Esophagus (tissue), 2 donors: ENCODE measurements at regions not wholly inside any gene's neighbourhood (a gene's known extent, or its start where the extent isn't known, plus 50 kb on each side); places are given as distances from the start of the nearest gene placed in this dataset.
"Not testable (repeated sequence)": the region's sequence is repeated elsewhere in the genome, so short reads cannot be mapped to it uniquely, and the experiment has no call there.

Experiments
- H3K27ac ChIP-seq, 2 donors: one replicate each; pipeline ENCODE4 v1.5.1; 2013; ENCODE audit warnings: low read depth in 2 of 2, mild to moderate bottlenecking in 2 of 2, inconsistent platforms in 1 of 2, low read length in 1 of 2, moderate library complexity in 1 of 2
- H3K27me3 ChIP-seq, 2 donors: one replicate each; pipeline ENCODE4 v1.6.1; 2013; ENCODE audit warnings: low read length in 2 of 2, control low read depth in 1 of 2, mild to moderate bottlenecking in 1 of 2; ENCODE audit not compliant: insufficient read depth in 2 of 2, control insufficient read depth in 1 of 2
- H3K36me3 ChIP-seq, 2 donors: one replicate each; pipeline ENCODE4 v1.6.1; 2013; ENCODE audit warnings: low read length in 1 of 2; ENCODE audit not compliant: control insufficient read depth in 2 of 2, insufficient read depth in 2 of 2
- H3K4me1 ChIP-seq, 2 donors: one replicate each; pipeline ENCODE4 v1.6.1; 2013; ENCODE audit warnings: low read length in 1 of 2; ENCODE audit not compliant: control insufficient read depth in 2 of 2, insufficient read depth in 2 of 2
- H3K4me3 ChIP-seq, 2 donors: one replicate each; pipeline ENCODE4 v1.5.1; 2013; ENCODE audit warnings: low read length in 2 of 2, mild to moderate bottlenecking in 2 of 2, low read depth in 1 of 2, moderate library complexity in 1 of 2
- H3K9me3 ChIP-seq, 2 donors: one replicate each; pipeline ENCODE4 v1.6.1; 2013; ENCODE audit warnings: mild to moderate bottlenecking in 2 of 2, low read depth in 1 of 2, low read length in 1 of 2, moderate library complexity in 1 of 2; ENCODE audit not compliant: control insufficient read depth in 2 of 2, insufficient read depth in 1 of 2
- WGBS, 2 donors: extraction: QIAGEN DNeasy Blood & Tissue Kit; methylation state at CpG; one replicate each; pipeline ENCODE4 v1.1.7; 2013; 5-methylcytosine and 5-hydroxymethylcytosine counted together
- donor health status: healthy with polysubstance abuse.
- donor health status: Bipolar disorder and iron deficiency.

GRCh38 chr16:11414815-11415775 is 69.8 kb downstream of the RMI2 start:
- peaks cover 0 to 3% of the 10 kb centered on the region in 2 donors for H3K4me1 ChIP-seq

GRCh38 chr16:11416228-11417001 is 71.2 kb downstream of the RMI2 start:
- Histone ChIP-seq H3K36me3 (no peaks in the 10 kb centered on the region), H3K27me3 (no peaks in the 10 kb centered on the region), H3K27ac (no peak overlapping the region), H3K4me3 (no peak overlapping the region), H3K9me3 (no peaks in the 10 kb centered on the region), H3K4me1 (no peaks in the 10 kb centered on the region)
- WGBS, 2 donors, result 82 to 84% methylated on average over 16 of the region's 16 CpGs

More at GRCh38 chr16:11414815-11415775, 69.8 kb downstream of the RMI2 start:
- H3K36me3 ChIP-seq, result no peaks in the 10 kb centered on the region
- WGBS, 2 donors, result 68 to 70% methylated on average over 21 of the region's 21 CpGs
- H3K4me3 ChIP-seq, result no peak overlapping the region
- no peak overlapping the region for H3K27ac ChIP-seq
- no peaks in the 10 kb centered on the region for H3K27me3 ChIP-seq
- no peaks in the 10 kb centered on the region for H3K9me3 ChIP-seq

- H3K9me3 ChIP-seq, result no peaks in the 10 kb centered on the region
- WGBS, 2 donors, result 74 to 80% methylated on average over 10 of the region's 10 CpGs
- no peak overlapping the region for H3K27ac ChIP-seq
- H3K4me1 ChIP-seq, result no peaks in the 10 kb centered on the region
- H3K36me3 ChIP-seq, result no peaks in the 10 kb centered on the region
- H3K27me3 ChIP-seq, result no peaks in the 10 kb centered on the region
- no peak overlapping the region for H3K4me3 ChIP-seq
Measured at GRCh38 chr16:11417487-11417886, 72.2 kb downstream of the RMI2 start.

GRCh38 chr16:11418506-11418905 is 73.2 kb downstream of the RMI2 start:
- H3K9me3 ChIP-seq, result no peaks in the 10 kb centered on the region
- H3K27ac ChIP-seq, result no peak overlapping the region
- WGBS, 2 donors, result 93 to 96% methylated on average over 4 of the region's 4 CpGs
- H3K36me3 ChIP-seq, result no peaks in the 10 kb centered on the region
- no peaks in the 10 kb centered on the region for H3K27me3 ChIP-seq
- H3K4me3 ChIP-seq, result no peak overlapping the region
- no peaks in the 10 kb centered on the region for H3K4me1 ChIP-seq

GRCh38 chr16:11420067-11420466 is 74.8 kb downstream of the RMI2 start:
- H3K4me1 ChIP-seq, H3K36me3 ChIP-seq, H3K27me3 ChIP-seq, H3K27ac ChIP-seq, H3K9me3 ChIP-seq, H3K4me3 ChIP-seq: not testable (repeated sequence)
- WGBS, 2 donors, result 89 to 91% methylated on average over 4 of the region's 4 CpGs

- Histone ChIP-seq H3K27me3 (no peaks in the 10 kb centered on the region), H3K27ac (no peak overlapping the region), H3K4me3 (no peak overlapping the region), H3K4me1 (no peaks in the 10 kb centered on the region), H3K36me3 (no peaks in the 10 kb centered on the region), H3K9me3 (no peaks in the 10 kb centered on the region)
- WGBS, 2 donors, result 93 to 95% methylated on average over 3 of the region's 3 CpGs
Measured at GRCh38 chr16:11420895-11421294, 75.6 kb downstream of the RMI2 start.

GRCh38 chr16:11422381-11423314 is 77.4 kb downstream of the RMI2 start:
- Histone ChIP-seq H3K4me1 (no peaks in the 10 kb centered on the region), H3K27ac (no peak overlapping the region), H3K27me3 (no peaks in the 10 kb centered on the region), H3K4me3 (no peak overlapping the region), H3K9me3 (no peaks in the 10 kb centered on the region), H3K36me3 (no peaks in the 10 kb centered on the region)
- WGBS, 2 donors, result 76 to 86% methylated on average over 26 of the region's 26 CpGs

- Histone ChIP-seq H3K27me3 (no peaks in the 10 kb centered on the region), H3K4me3 (no peak overlapping the region), H3K9me3 (no peaks in the 10 kb centered on the region), H3K36me3 (no peaks in the 10 kb centered on the region), H3K4me1 (no peaks in the 10 kb centered on the region), H3K27ac (no peak overlapping the region)
- 71 to 78% methylated on average over 24 of the region's 24 CpGs for WGBS, 2 donors
Measured at GRCh38 chr16:11423315-11424117, 78.3 kb downstream of the RMI2 start.
